ENCODE measurements at regions not wholly inside any gene's neighbourhood (a gene's known extent, or its start where the extent isn't known, plus 50 kb on each side); places are given as distances from the start of the nearest gene placed in this dataset.

DNA sequence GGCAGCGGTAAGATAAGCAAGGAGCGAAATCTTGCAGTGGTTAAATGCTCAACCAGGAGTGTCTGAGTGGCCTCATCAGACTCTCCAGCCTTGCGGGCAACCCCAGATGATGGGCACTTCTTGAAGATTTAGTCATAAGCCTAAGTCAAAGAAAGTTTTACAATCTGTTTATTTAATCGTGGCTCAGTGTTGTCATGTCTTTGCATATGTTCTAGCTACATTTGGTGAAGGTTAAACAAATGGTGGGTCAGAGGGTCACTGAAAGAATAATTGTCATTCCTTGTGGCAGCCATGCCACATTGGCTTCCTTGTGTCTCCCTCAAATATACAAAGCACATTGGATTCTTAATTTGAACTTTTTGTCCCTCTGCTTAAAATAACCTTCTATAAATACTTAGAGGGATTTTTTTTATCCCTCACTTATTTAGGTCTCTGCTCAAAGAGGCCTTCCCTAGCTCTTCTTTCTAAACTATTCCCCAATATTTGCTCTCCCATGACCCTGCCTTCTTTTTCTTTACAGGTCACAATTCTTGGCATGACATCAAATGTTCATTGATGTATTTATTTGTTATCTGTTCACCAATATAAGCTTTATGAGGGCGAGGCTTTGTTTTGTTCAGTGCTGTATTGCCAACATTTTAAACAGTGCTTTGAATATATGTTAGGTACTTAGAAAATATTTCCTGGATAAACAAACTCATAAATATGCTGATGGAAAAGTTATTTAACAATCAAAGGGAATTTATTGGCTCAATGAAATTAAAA lies 68.7 kb downstream of the NEUROD6 start:
- TF ChIP-seq, protein P1, sequence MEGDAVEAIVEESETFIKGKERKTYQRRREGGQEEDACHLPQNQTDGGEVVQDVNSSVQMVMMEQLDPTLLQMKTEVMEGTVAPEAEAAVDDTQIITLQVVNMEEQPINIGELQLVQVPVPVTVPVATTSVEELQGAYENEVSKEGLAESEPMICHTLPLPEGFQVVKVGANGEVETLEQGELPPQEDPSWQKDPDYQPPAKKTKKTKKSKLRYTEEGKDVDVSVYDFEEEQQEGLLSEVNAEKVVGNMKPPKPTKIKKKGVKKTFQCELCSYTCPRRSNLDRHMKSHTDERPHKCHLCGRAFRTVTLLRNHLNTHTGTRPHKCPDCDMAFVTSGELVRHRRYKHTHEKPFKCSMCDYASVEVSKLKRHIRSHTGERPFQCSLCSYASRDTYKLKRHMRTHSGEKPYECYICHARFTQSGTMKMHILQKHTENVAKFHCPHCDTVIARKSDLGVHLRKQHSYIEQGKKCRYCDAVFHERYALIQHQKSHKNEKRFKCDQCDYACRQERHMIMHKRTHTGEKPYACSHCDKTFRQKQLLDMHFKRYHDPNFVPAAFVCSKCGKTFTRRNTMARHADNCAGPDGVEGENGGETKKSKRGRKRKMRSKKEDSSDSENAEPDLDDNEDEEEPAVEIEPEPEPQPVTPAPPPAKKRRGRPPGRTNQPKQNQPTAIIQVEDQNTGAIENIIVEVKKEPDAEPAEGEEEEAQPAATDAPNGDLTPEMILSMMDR (IDR thresholded peaks at IDR 0.05; ENCODE audit: insufficient read depth, low read depth, low read length): no peak
- TF ChIP-seq EZH2 (IDR thresholded peaks at IDR 0.05; ENCODE audit: insufficient read depth, low read length): no peak

Measured in astrocyte (in vitro differentiated cells and primary cell).